GM19035 (cell line): ENCODE measurements at regions not wholly inside any gene's neighbourhood (a gene's known extent, or its start where the extent isn't known, plus 50 kb on each side); places are given as distances from the start of the nearest gene placed in this dataset.
"Not testable (repeated sequence)": the region's sequence is repeated elsewhere in the genome, so short reads cannot be mapped to it uniquely, and the experiment has no call there.

ENCODE experiments used
- ATAC-seq: cut with Tn5 transposase; IDR thresholded peaks from one replicate; pipeline ENCODE4 v1.9.1; 2021; ENCODE audit not compliant: unreplicated experiment

GRCh38 chr12:31215518-31216232 lies 110.3 kb downstream of the SINHCAF start:
- no peak for ATAC-seq

- ATAC-seq: no peak
These were observed 109.5 kb downstream of the SINHCAF start for GRCh38 chr12:31216479-31216878.

- ATAC-seq: no peak
These were observed 108.4 kb downstream of the SINHCAF start for GRCh38 chr12:31217356-31218130.

GRCh38 chr12:31218203-31219025 lies 107.5 kb downstream of the SINHCAF start:
- no peak for ATAC-seq

GRCh38 chr12:31219521-31219920 lies 106.4 kb downstream of the SINHCAF start:
- no peak for ATAC-seq

GRCh38 chr12:31220061-31220460 lies 105.9 kb downstream of the SINHCAF start:
- no peak for ATAC-seq

GRCh38 chr12:31220633-31221550 lies 105.1 kb downstream of the SINHCAF start:
- ATAC-seq: no peak

- no peak for ATAC-seq
These were observed 104.4 kb downstream of the SINHCAF start for GRCh38 chr12:31221551-31221945.

- no peak for ATAC-seq
These were observed 103.2 kb downstream of the SINHCAF start for GRCh38 chr12:31222620-31223222.

- ATAC-seq: not testable (repeated sequence)
These were observed 102.3 kb downstream of the SINHCAF start for GRCh38 chr12:31223640-31224039.

- ATAC-seq: no peak
These were observed 101.0 kb downstream of the SINHCAF start for GRCh38 chr12:31224768-31225448.

GRCh38 chr12:31225656-31226535 lies 100.1 kb downstream of the SINHCAF start:
- ATAC-seq: no peak

- ATAC-seq: no peak
These were observed 99.3 kb downstream of the SINHCAF start for GRCh38 chr12:31226639-31227038.

GRCh38 chr12:31227401-31227981 lies 98.5 kb downstream of the SINHCAF start:
- no peak for ATAC-seq

GRCh38 chr12:31228811-31229792 lies 96.8 kb downstream of the SINHCAF start:
- no peak for ATAC-seq

GRCh38 chr12:31230004-31230403 lies 95.9 kb downstream of the SINHCAF start:
- ATAC-seq: no peak
